ENCODE measurements at regions not wholly inside any gene's neighbourhood (a gene's known extent, or its start where the extent isn't known, plus 50 kb on each side); places are given as distances from the start of the nearest gene placed in this dataset.

- ChIA-PET POLR2A (no interaction called here), CTCF (no interaction called here)
- H3K27ac ChIP-seq (ENCODE audit: extremely low read depth, low read depth, low read length) = no peak overlapping the region
- no peaks in the 10 kb centered on the region for H3K4me1 ChIP-seq (ENCODE audit: control insufficient read depth, insufficient read depth, low read length)
- TF ChIP-seq ZNF112 (tag by site-specific recombination; IDR thresholded peaks at IDR 0.05) (no peak), GLIS2 (tag by site-specific recombination; IDR thresholded peaks at IDR 0.05) (no peak), ZNF837 (tag by site-specific recombination; IDR thresholded peaks at IDR 0.05) (no peak), BCL11B (tag by site-specific recombination; IDR thresholded peaks at IDR 0.05; ENCODE audit: low read depth) (no peak), ZNF701 (tag by site-specific recombination; IDR thresholded peaks at IDR 0.05) (no peak), ZNF221 (tag by site-specific recombination; IDR thresholded peaks at IDR 0.05; ENCODE audit: borderline replicate concordance) (no peak), ZNF629 (tag by site-specific recombination; IDR thresholded peaks at IDR 0.05) (no peak), ZBTB7A (tag by site-specific recombination; IDR thresholded peaks at IDR 0.05; ENCODE audit: low read depth) (no peak), ZNF560 (tag by site-specific recombination; IDR thresholded peaks at IDR 0.05; ENCODE audit: borderline replicate concordance) (no peak), ZNF48 (tag by site-specific recombination; IDR thresholded peaks at IDR 0.05) (no peak), ZNF658 (tag by site-specific recombination; IDR thresholded peaks at IDR 0.05) (no peak), ZNF501 (tag by site-specific recombination; IDR thresholded peaks at IDR 0.05) (no peak)
- TF ChIP-seq, protein P1, sequence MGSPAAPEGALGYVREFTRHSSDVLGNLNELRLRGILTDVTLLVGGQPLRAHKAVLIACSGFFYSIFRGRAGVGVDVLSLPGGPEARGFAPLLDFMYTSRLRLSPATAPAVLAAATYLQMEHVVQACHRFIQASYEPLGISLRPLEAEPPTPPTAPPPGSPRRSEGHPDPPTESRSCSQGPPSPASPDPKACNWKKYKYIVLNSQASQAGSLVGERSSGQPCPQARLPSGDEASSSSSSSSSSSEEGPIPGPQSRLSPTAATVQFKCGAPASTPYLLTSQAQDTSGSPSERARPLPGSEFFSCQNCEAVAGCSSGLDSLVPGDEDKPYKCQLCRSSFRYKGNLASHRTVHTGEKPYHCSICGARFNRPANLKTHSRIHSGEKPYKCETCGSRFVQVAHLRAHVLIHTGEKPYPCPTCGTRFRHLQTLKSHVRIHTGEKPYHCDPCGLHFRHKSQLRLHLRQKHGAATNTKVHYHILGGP (tag by site-specific recombination; IDR thresholded peaks at IDR 0.05) = no peak
- TF ChIP-seq, protein P2, sequence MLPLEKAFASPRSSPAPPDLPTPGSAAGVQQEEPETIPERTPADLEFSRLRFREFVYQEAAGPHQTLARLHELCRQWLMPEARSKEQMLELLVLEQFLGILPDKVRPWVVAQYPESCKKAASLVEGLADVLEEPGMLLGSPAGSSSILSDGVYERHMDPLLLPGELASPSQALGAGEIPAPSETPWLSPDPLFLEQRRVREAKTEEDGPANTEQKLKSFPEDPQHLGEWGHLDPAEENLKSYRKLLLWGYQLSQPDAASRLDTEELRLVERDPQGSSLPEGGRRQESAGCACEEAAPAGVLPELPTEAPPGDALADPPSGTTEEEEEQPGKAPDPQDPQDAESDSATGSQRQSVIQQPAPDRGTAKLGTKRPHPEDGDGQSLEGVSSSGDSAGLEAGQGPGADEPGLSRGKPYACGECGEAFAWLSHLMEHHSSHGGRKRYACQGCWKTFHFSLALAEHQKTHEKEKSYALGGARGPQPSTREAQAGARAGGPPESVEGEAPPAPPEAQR (tag by site-specific recombination; IDR thresholded peaks at IDR 0.05) = no peak
- TF ChIP-seq, protein P3, sequence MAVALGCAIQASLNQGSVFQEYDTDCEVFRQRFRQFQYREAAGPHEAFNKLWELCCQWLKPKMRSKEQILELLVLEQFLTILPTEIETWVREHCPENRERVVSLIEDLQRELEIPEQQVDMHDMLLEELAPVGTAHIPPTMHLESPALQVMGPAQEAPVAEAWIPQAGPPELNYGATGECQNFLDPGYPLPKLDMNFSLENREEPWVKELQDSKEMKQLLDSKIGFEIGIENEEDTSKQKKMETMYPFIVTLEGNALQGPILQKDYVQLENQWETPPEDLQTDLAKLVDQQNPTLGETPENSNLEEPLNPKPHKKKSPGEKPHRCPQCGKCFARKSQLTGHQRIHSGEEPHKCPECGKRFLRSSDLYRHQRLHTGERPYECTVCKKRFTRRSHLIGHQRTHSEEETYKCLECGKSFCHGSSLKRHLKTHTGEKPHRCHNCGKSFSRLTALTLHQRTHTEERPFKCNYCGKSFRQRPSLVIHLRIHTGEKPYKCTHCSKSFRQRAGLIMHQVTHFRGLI (tag by site-specific recombination; IDR thresholded peaks at IDR 0.05) = no peak
- H3K4me3 ChIP-seq (ENCODE audit: low read depth, low read length) = no peak overlapping the region
- no peaks in the 10 kb centered on the region for H3K36me3 ChIP-seq (ENCODE audit: control insufficient read depth in 2 of 2, insufficient read depth in 1 of 2, low read length in 2 of 2)
- H3K9me3 ChIP-seq (ENCODE audit: control insufficient read depth, insufficient read depth, low read depth, low read length) = no peaks in the 10 kb centered on the region
These were observed 565.5 kb upstream of the TUSC1 start for GRCh38 chr9:26243726-26244125.

- TF ChIP-seq ZNF626 (tag by site-specific recombination; IDR thresholded peaks at IDR 0.05) (no peak), ZNF423 (tag by site-specific recombination; IDR thresholded peaks at IDR 0.05) (no peak), ZFP41 (tag by site-specific recombination; IDR thresholded peaks at IDR 0.05; ENCODE audit: borderline replicate concordance) (no peak), ZNF175 (tag by site-specific recombination; IDR thresholded peaks at IDR 0.05) (no peak), ZNF600 (tag by site-specific recombination; IDR thresholded peaks at IDR 0.05) (no peak), SCRT2 (tag by site-specific recombination; IDR thresholded peaks at IDR 0.05) (no peak), ZNF350 (tag by site-specific recombination; IDR thresholded peaks at IDR 0.05) (no peak)
- TF ChIP-seq, protein P4, sequence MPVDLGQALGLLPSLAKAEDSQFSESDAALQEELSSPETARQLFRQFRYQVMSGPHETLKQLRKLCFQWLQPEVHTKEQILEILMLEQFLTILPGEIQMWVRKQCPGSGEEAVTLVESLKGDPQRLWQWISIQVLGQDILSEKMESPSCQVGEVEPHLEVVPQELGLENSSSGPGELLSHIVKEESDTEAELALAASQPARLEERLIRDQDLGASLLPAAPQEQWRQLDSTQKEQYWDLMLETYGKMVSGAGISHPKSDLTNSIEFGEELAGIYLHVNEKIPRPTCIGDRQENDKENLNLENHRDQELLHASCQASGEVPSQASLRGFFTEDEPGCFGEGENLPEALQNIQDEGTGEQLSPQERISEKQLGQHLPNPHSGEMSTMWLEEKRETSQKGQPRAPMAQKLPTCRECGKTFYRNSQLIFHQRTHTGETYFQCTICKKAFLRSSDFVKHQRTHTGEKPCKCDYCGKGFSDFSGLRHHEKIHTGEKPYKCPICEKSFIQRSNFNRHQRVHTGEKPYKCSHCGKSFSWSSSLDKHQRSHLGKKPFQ (tag by site-specific recombination; IDR thresholded peaks at IDR 0.05) = no peak
- TF ChIP-seq, protein P5, sequence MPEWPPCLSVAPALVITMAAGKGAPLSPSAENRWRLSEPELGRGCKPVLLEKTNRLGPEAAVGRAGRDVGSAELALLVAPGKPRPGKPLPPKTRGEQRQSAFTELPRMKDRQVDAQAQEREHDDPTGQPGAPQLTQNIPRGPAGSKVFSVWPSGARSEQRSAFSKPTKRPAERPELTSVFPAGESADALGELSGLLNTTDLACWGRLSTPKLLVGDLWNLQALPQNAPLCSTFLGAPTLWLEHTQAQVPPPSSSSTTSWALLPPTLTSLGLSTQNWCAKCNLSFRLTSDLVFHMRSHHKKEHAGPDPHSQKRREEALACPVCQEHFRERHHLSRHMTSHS (tag by site-specific recombination; IDR thresholded peaks at IDR 0.05) = no peak
- TF ChIP-seq, protein P6, sequence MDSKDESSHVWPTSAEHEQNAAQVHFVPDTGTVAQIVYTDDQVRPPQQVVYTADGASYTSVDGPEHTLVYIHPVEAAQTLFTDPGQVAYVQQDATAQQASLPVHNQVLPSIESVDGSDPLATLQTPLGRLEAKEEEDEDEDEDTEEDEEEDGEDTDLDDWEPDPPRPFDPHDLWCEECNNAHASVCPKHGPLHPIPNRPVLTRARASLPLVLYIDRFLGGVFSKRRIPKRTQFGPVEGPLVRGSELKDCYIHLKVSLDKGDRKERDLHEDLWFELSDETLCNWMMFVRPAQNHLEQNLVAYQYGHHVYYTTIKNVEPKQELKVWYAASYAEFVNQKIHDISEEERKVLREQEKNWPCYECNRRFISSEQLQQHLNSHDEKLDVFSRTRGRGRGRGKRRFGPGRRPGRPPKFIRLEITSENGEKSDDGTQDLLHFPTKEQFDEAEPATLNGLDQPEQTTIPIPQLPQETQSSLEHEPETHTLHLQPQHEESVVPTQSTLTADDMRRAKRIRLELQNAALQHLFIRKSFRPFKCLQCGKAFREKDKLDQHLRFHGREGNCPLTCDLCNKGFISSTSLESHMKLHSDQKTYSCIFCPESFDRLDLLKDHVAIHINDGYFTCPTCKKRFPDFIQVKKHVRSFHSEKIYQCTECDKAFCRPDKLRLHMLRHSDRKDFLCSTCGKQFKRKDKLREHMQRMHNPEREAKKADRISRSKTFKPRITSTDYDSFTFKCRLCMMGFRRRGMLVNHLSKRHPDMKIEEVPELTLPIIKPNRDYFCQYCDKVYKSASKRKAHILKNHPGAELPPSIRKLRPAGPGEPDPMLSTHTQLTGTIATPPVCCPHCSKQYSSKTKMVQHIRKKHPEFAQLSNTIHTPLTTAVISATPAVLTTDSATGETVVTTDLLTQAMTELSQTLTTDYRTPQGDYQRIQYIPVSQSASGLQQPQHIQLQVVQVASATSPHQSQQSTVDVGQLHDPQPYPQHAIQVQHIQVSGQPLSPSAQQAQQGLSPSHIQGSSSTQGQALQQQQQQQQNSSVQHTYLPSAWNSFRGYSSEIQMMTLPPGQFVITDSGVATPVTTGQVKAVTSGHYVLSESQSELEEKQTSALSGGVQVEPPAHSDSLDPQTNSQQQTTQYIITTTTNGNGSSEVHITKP (tag by site-specific recombination; IDR thresholded peaks at IDR 0.05) = no peak
- Histone ChIP-seq H3K27ac (ENCODE audit: extremely low read depth, low read depth, low read length) (no peak overlapping the region), H3K4me3 (ENCODE audit: low read depth, low read length) (no peak overlapping the region), H3K36me3 (ENCODE audit: control insufficient read depth in 2 of 2, insufficient read depth in 1 of 2, low read length in 2 of 2) (no peaks in the 10 kb centered on the region), H3K4me1 (ENCODE audit: control insufficient read depth, insufficient read depth, low read length) (no peaks in the 10 kb centered on the region), H3K9me3 (ENCODE audit: control insufficient read depth, insufficient read depth, low read depth, low read length) (no peaks in the 10 kb centered on the region)
- ChIA-PET CTCF (no interaction called here), POLR2A (no interaction called here)
These were observed 564.9 kb upstream of the TUSC1 start for GRCh38 chr9:26243029-26243697.

Data from HEK293 (cell line).